ENCODE measurements at regions not wholly inside any gene's neighbourhood (a gene's known extent, or its start where the extent isn't known, plus 50 kb on each side); places are given as distances from the start of the nearest gene placed in this dataset.

GRCh38 chr10:118408181-118408580, 66.1 kb upstream of the FAM204A start:
- H3K4me2 ChIP-seq (ENCODE audit: insufficient read depth, low read length), result no peak overlapping the region

GRCh38 chr10:118407777-118408176, 65.7 kb upstream of the FAM204A start:
- Histone ChIP-seq H3K27ac (ENCODE audit: low read length) (no peak overlapping the region), H3K36me3 (ENCODE audit: insufficient read depth, low read length) (no peaks in the 10 kb centered on the region)
- DNase-seq, result no peak

More at GRCh38 chr10:118408181-118408580, 66.1 kb upstream of the FAM204A start:
- H2AFZ ChIP-seq (ENCODE audit: low read depth, low read length), result no peak overlapping the region
- peaks cover 30% of the 10 kb centered on the region for H3K27me3 ChIP-seq (ENCODE audit: insufficient read depth, low read length, poor library complexity)
- no peak overlapping the region for H3K27ac ChIP-seq (ENCODE audit: low read length)
- no peak overlapping the region for H3K9ac ChIP-seq (ENCODE audit: low read depth, low read length)
- TF ChIP-seq CTCF (IDR thresholded peaks at IDR 0.05; ENCODE audit: borderline replicate concordance, extremely low read depth, low read length, poor library complexity, severe bottlenecking), result no peak
- no peak for TF ChIP-seq EZH2 (IDR thresholded peaks at IDR 0.05; ENCODE audit: borderline replicate concordance, low read depth, low read length, severe bottlenecking)
- H4K20me1 ChIP-seq (ENCODE audit: insufficient read depth, low read length), result no peaks in the 10 kb centered on the region
- H3K4me1 ChIP-seq (ENCODE audit: insufficient read depth, low read length), result no peaks in the 10 kb centered on the region
- no peaks in the 10 kb centered on the region for H3K79me2 ChIP-seq (ENCODE audit: insufficient read depth, low read length)
- H3K36me3 ChIP-seq (ENCODE audit: insufficient read depth, low read length), result no peaks in the 10 kb centered on the region
- H3K4me3 ChIP-seq (ENCODE audit: low read depth in 1 of 2, low read length in 2 of 2), result no peak overlapping the region
- ATAC-seq (ENCODE audit: insufficient read depth, low read depth), result no peak
- H3K9me3 ChIP-seq (ENCODE audit: insufficient read depth, low read length, severe bottlenecking), result no peaks in the 10 kb centered on the region
- DNase-seq, result no peak

DNA sequence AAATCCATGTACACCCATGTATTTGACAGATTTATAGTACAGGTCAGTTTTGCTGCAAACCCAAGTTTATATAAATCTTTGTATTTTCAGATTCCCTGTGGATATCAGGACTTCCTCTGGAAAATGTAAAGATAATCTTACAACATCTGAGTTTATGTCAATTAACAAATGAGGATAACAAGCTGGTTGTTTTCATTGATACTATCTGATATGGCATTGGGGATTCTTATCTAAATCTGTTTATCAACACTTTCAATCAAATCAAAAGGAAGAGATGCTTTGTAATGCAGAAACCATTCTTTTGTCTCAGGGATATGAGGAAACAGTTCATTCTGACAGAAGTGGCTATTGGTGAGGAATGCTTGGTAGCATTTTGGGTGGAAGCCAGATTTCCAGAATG, 64.9 kb upstream of the FAM204A start:
- no peaks in the 10 kb centered on the region for H3K4me1 ChIP-seq (ENCODE audit: insufficient read depth, low read length)
- no peaks in the 10 kb centered on the region for H4K20me1 ChIP-seq (ENCODE audit: insufficient read depth, low read length)
- no peak overlapping the region for H3K4me2 ChIP-seq (ENCODE audit: insufficient read depth, low read length)
- no peaks in the 10 kb centered on the region for H3K79me2 ChIP-seq (ENCODE audit: insufficient read depth, low read length)
- no peak for ATAC-seq (ENCODE audit: insufficient read depth, low read depth)
- DNase-seq, result no peak
- H3K9me3 ChIP-seq (ENCODE audit: insufficient read depth, low read length, severe bottlenecking), result no peaks in the 10 kb centered on the region
- H3K27ac ChIP-seq (ENCODE audit: low read length), result no peak overlapping the region
- H3K9ac ChIP-seq (ENCODE audit: low read depth, low read length), result no peak overlapping the region
- TF ChIP-seq CTCF (IDR thresholded peaks at IDR 0.05; ENCODE audit: borderline replicate concordance, extremely low read depth, low read length, poor library complexity, severe bottlenecking) (no peak), EZH2 (IDR thresholded peaks at IDR 0.05; ENCODE audit: borderline replicate concordance, low read depth, low read length, severe bottlenecking) (no peak)
- no peak overlapping the region for H2AFZ ChIP-seq (ENCODE audit: low read depth, low read length)
- no peaks in the 10 kb centered on the region for H3K36me3 ChIP-seq (ENCODE audit: insufficient read depth, low read length)
- peaks cover 22% of the 10 kb centered on the region for H3K27me3 ChIP-seq (ENCODE audit: insufficient read depth, low read length, poor library complexity)
- no peak overlapping the region for H3K4me3 ChIP-seq (ENCODE audit: low read depth in 1 of 2, low read length in 2 of 2)

More at GRCh38 chr10:118407777-118408176, 65.7 kb upstream of the FAM204A start:
- no peaks in the 10 kb centered on the region for H3K4me1 ChIP-seq (ENCODE audit: insufficient read depth, low read length)
- no peaks in the 10 kb centered on the region for H3K79me2 ChIP-seq (ENCODE audit: insufficient read depth, low read length)
- no peak overlapping the region for H2AFZ ChIP-seq (ENCODE audit: low read depth, low read length)
- TF ChIP-seq EZH2 (IDR thresholded peaks at IDR 0.05; ENCODE audit: borderline replicate concordance, low read depth, low read length, severe bottlenecking) (no peak), CTCF (IDR thresholded peaks at IDR 0.05; ENCODE audit: borderline replicate concordance, extremely low read depth, low read length, poor library complexity, severe bottlenecking) (no peak)
- H3K4me3 ChIP-seq (ENCODE audit: low read depth in 1 of 2, low read length in 2 of 2), result no peak overlapping the region
- no peaks in the 10 kb centered on the region for H4K20me1 ChIP-seq (ENCODE audit: insufficient read depth, low read length)
- H3K9ac ChIP-seq (ENCODE audit: low read depth, low read length), result no peak overlapping the region
- no peak overlapping the region for H3K4me2 ChIP-seq (ENCODE audit: insufficient read depth, low read length)
- no peak for ATAC-seq (ENCODE audit: insufficient read depth, low read depth)
- H3K27me3 ChIP-seq (ENCODE audit: insufficient read depth, low read length, poor library complexity), result peaks cover 27% of the 10 kb centered on the region
- H3K9me3 ChIP-seq (ENCODE audit: insufficient read depth, low read length, severe bottlenecking), result no peaks in the 10 kb centered on the region

DNA sequence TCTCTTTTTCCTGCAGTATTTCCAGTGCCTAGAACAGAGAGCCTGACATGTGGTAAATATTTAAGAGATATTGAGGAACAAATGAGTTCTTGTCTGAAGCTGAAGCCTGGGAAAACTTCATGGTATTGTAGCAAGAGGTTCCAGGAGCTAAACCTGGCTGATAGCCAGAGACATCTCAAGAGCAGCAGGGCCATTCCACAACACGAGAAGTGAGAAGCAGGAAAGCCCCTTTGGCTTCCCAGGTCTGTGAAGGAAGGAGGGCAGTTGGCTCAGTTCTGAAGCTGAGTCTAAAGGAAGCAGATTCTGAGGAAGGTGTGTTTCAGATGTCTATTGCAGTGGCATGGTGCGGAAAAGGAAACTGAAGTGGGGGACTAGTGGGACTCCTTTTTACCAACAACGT, 63.8 kb upstream of the FAM204A start:
- H3K9me3 ChIP-seq (ENCODE audit: insufficient read depth, low read length, severe bottlenecking), result no peaks in the 10 kb centered on the region
- H3K4me3 ChIP-seq (ENCODE audit: low read depth in 1 of 2, low read length in 2 of 2), result no peak overlapping the region
- ATAC-seq (ENCODE audit: insufficient read depth, low read depth), result no peak
- H4K20me1 ChIP-seq (ENCODE audit: insufficient read depth, low read length), result no peaks in the 10 kb centered on the region
- no peak overlapping the region for H3K9ac ChIP-seq (ENCODE audit: low read depth, low read length)
- no peak for DNase-seq
- H3K79me2 ChIP-seq (ENCODE audit: insufficient read depth, low read length), result no peaks in the 10 kb centered on the region
- no peaks in the 10 kb centered on the region for H3K4me1 ChIP-seq (ENCODE audit: insufficient read depth, low read length)
- H3K4me2 ChIP-seq (ENCODE audit: insufficient read depth, low read length), result no peak overlapping the region
- H3K36me3 ChIP-seq (ENCODE audit: insufficient read depth, low read length), result no peaks in the 10 kb centered on the region
- TF ChIP-seq EZH2 (IDR thresholded peaks at IDR 0.05; ENCODE audit: borderline replicate concordance, low read depth, low read length, severe bottlenecking) (no peak), CTCF (IDR thresholded peaks at IDR 0.05; ENCODE audit: borderline replicate concordance, extremely low read depth, low read length, poor library complexity, severe bottlenecking) (no peak)
- H3K27ac ChIP-seq (ENCODE audit: low read length), result no peak overlapping the region
- peaks cover 18% of the 10 kb centered on the region for H3K27me3 ChIP-seq (ENCODE audit: insufficient read depth, low read length, poor library complexity)
- no peak overlapping the region for H2AFZ ChIP-seq (ENCODE audit: low read depth, low read length)

All from DND-41 (cell line).